ENCODE measurements at regions not wholly inside any gene's neighbourhood (a gene's known extent, or its start where the extent isn't known, plus 50 kb on each side); places are given as distances from the start of the nearest gene placed in this dataset.

DNA sequence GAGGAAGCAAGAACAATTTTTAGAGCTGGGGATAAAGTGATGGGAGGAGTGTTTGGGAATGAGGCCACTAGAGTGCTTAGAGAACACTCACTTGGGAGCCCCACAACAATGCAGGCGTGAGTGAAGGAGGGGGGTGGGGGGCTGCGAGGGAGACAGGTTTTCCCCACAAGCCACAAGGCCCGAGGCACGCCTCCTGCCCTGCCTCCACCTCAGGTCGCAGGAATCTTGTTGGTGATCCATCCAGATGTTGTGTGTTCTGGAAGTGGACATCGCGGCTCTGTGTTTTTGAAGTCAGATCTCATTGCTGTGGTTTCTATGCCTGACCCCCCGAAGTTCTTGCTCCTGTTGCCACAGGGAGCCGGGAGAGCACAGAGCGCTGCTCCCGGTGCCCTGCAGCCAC, 178.0 kb upstream of the BMPER start:
- DNase-seq (ENCODE audit: low read depth): no peak

GRCh38 chr7:33728873-33729551, 176.3 kb upstream of the BMPER start:
- no peak for DNase-seq (ENCODE audit: low read depth)

DNA sequence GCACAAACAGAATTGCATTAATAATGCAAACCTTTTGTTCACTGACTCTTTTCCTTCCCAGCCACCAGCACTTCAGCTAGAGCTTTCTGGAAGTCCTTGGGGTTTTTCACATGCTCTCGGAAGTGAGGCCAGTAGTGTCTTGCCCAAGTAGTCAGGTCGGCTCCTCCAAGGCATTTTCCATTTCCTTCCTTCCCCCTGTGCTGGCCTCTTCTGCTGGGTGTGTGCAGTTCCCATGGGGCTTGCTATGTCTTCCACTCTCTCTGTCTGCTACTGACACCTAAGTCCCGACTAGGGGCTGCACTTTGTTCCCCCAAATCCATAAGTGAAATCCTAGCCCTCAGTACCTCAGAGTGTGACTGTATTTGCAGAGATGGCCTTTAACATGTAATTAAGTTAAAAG, 175.6 kb upstream of the BMPER start:
- no peak for DNase-seq (ENCODE audit: low read depth)

DNA sequence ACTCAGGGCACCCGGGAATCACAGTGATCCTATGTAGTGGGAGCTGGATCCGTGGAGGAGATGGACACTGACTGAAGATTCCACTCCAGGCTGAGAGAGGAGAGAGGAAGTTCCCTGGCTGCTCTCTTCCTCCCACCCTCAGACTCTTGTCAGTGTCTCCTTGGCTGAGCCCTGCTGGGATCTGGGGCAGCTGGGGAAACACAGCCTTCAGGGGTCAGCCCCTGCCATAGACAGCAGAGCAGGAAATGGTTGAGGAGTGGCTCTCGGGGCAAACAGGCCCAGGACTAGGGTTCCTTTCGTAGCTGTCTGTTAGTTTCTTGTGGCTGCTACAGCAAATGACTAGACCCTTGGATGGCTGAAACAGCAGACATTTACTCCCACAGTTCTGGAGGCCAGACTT, 174.4 kb upstream of the BMPER start:
- DNase-seq (ENCODE audit: low read depth): no peak

- DNase-seq (ENCODE audit: low read depth): no peak
These were observed 173.4 kb upstream of the BMPER start for GRCh38 chr7:33731912-33732311.

DNA sequence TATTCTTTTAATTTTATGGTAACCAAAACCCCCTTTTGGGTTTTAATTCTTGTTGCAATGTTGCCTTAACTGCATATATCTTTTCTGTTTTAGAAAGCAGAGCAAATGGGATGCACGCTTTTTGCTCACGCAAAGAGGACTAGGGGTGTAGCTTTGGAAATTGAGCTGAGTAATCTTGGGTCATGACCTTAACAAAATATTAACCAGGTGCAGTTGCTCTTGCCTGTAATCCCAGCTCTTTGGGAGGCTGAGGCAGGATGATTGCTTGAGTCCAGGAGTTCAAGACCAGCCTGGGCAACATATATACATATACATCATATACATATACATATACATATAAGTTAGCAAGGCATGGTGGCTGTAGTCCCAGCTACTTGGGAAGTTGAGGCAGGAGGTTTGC, 172.9 kb upstream of the BMPER start:
- DNase-seq (ENCODE audit: low read depth): no peak

DNA sequence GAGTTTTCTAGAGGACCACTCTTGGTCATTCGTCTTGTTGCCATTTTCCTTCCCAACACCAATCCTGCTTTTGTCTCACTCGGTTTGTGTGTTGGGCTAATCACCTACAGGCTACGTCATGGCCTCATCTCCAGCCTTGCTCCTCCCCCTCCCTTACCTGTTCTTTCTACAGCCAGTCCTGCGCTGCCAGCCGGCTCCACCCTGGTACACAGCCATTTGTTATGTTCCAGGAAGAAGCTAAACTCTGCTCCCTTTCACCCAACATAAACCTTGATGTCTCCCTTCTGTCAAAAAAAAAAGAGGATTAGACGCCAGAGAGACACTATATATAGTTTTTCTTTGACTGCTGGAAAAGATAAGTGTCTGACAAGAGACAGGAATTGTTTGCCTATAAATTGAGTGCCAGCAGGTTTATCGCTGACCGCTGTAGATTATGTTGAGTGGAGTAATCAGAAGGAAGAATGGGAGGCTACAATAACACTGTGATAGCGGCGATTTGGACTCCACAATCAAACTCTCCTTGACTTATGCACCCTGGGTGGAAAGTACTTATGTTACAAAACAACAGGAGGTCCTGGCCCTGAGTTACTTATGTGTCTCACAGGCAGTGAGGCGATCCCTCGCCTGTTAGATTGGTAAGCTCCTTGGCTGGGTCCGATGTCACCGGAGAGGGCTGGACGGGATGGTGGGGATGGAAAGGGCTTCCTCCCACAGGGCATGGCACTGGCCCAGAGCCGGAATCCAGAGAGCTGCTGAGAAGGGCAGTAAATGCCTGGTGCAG, 171.3 kb upstream of the BMPER start:
- no peak for DNase-seq (ENCODE audit: low read depth)

GRCh38 chr7:33735403-33735802, 169.9 kb upstream of the BMPER start:
- no peak for DNase-seq (ENCODE audit: low read depth)

GRCh38 chr7:33736521-33737221, 168.7 kb upstream of the BMPER start:
- no peak for DNase-seq (ENCODE audit: low read depth)

DNA sequence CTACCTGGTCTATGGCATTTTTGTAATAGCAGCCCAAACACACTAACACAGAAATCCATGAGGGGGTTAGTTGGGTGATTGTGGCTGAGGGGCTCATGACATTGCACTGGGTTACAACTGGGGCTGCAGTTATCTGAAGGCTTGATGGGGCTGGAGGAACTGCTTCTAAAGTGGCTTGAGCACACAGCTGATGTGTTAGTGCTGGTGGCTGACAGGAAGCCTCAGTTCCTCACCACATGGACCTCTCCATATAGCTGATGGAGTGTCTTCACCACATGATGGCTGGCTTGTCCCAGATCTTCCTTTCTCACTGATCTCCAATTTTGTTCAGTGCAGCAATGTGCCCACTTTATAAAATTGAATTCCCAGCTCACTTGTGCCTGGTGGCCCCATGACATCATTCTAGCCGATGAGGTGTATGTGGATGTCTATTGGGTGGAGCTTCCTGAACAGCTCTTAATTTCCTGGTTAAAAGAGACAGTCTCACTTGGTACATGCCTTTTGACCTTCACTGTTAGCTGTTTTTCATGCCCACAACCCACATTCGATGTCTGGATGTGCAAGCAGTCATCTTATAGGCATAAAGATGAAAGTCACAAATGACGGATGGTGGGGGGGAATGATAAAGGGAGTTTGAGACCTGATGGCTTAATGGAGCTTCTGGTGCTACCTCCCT, 166.9 kb upstream of the BMPER start:
- DNase-seq (ENCODE audit: low read depth): no peak

DNA sequence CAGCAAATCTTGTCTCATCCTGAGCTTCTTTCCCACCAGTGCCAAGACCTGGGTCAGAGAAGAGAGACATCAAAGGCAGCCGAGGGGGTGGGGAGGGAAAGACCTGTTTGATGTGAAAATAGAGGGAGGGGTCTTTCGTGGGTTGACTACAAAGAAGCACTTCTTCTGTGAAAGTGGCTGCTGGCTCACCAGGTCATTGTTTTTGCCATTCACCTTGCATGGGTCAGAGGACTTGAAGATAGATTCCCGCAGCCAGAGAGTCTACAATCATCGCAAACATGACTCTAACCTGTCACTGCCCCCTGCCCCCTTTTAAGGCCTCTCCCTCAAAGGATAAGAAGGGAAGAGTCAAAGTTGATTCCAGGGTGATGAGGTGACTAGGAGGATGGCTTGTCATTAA, 166.1 kb upstream of the BMPER start:
- no peak for DNase-seq (ENCODE audit: low read depth)

- DNase-seq (ENCODE audit: low read depth): no peak
These were observed 162.8 kb upstream of the BMPER start for GRCh38 chr7:33742521-33742920.

GRCh38 chr7:33742999-33743587, 162.2 kb upstream of the BMPER start:
- peak; percentile 78 for DNase-seq (ENCODE audit: low read depth)

- peak; percentile 94 for DNase-seq (ENCODE audit: low read depth)
These were observed 161.7 kb upstream of the BMPER start for GRCh38 chr7:33743594-33743993.

- peak; percentile 56 for DNase-seq (ENCODE audit: low read depth)
These were observed 160.9 kb upstream of the BMPER start for GRCh38 chr7:33744293-33745075.

- DNase-seq (ENCODE audit: low read depth): peak; percentile 66
These were observed 159.4 kb upstream of the BMPER start for GRCh38 chr7:33745934-33746333.

GRCh38 chr7:33748793-33749192, 156.5 kb upstream of the BMPER start:
- peak; percentile 82 for DNase-seq (ENCODE audit: low read depth)

- DNase-seq (ENCODE audit: low read depth): peak; percentile 96
These were observed 155.2 kb upstream of the BMPER start for GRCh38 chr7:33750177-33750576.

GRCh38 chr7:33751443-33751842, 153.9 kb upstream of the BMPER start:
- no peak for DNase-seq (ENCODE audit: low read depth)

DNA sequence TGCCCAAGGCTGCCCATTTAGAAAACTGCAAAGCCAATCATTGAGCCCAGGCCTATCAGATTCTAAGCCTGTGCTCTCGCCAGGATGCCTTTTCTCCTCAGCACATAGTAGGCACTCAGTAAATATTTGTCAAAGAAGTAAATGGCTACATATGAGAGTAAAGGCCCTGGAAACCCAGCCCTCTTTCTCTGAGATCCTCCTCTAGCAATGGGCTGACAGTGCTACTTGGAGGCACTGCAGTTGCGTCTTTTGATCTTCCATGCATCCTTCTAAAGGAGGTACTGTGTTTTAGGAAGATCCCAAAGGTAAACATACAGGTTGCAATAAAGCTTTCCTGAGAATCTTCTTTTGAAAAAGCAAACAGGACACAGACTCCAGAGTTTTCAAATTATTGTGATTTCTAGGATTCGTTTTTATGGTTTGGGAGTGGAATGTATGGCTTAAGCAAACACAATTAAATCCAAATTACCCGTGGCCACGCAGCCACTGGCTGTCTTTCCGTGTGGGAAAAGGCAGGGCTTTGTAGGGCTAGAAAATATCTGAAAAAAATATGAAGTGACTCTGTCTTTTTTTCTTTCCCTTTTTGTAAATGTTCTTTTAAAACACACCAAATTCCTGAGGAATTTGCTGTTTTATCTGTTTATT, 151.3 kb upstream of the BMPER start:
- DNase-seq (ENCODE audit: low read depth): no peak

Measured in LHCN-M2 (cell line).